OCI-LY7 (cell line): ENCODE measurements at regions not wholly inside any gene's neighbourhood (a gene's known extent, or its start where the extent isn't known, plus 50 kb on each side); places are given as distances from the start of the nearest gene placed in this dataset.

Source experiments
- BruUV-seq: library from RNA; stranded (reverse); fragments of 400-500 nt; replicated peaks from 2 replicates; lab custom pipeline; 2021; lab: Mats Ljungman, UMichigan
- CTCF ChIA-PET: fragments of 300-600 bp; sonication (Branson Sonifier 250); formaldehyde crosslinking; loops from one replicate; lab custom pipeline; 2022; ENCODE audit warnings: antibody characterized with exemption; ENCODE audit not compliant: unreplicated experiment; lab: Charles Lee
- POLR2A ChIA-PET: fragments of 300-600 bp; sonication (Branson Sonifier 250); formaldehyde crosslinking; loops from one replicate; lab custom pipeline; 2022; ENCODE audit warnings: antibody characterized with exemption; lab: Charles Lee
- DNase-seq: peaks from one replicate; pipeline ENCODE4 v3.0.0-alpha.2; 2015; ENCODE audit warnings: low spot score
- H2AFZ ChIP-seq: fragments of 200-600 bp; sonication (generic), shearing (Covaris generic); 2 replicates; pipeline ENCODE4 v1.6.1; 2014; ENCODE audit warnings: mild to moderate bottlenecking, antibody characterized with exemption, low read length, moderate library complexity
- H3K27ac ChIP-seq: fragments of 200-600 bp; sonication (generic); 2 replicates; pipeline ENCODE4 v1.5.1; 2014; ENCODE audit warnings: mixed run types, low read depth, mild to moderate bottlenecking, moderate library complexity, low read length, inconsistent platforms; ENCODE audit not compliant: poor library complexity, severe bottlenecking
- H3K36me3 ChIP-seq: fragments of 200-600 bp; sonication (generic); 2 replicates; pipeline ENCODE4 v1.6.1; 2014; ENCODE audit warnings: mild to moderate bottlenecking, antibody characterized with exemption, low read length, moderate library complexity, mixed read lengths; ENCODE audit not compliant: insufficient read depth
- H3K4me1 ChIP-seq: fragments of 200-600 bp; sonication (generic); 2 replicates; pipeline ENCODE4 v1.5.1; 2014; ENCODE audit warnings: mild to moderate bottlenecking, low read length; ENCODE audit not compliant: insufficient read depth, poor library complexity, severe bottlenecking
- H3K4me2 ChIP-seq: fragments of 200-600 bp; sonication (generic); 2 replicates; pipeline ENCODE4 v1.6.1; 2014; ENCODE audit warnings: mild to moderate bottlenecking, low read length
- H3K4me3 ChIP-seq: fragments of 200-600 bp; sonication (generic); 2 replicates; pipeline ENCODE4 v1.5.1; 2014; ENCODE audit warnings: mild to moderate bottlenecking, low read depth, low read length; ENCODE audit not compliant: poor library complexity, severe bottlenecking
- H3K79me2 ChIP-seq: fragments of 200-600 bp; sonication (generic); 2 replicates; pipeline ENCODE4 v1.6.1; 2016; ENCODE audit warnings: low read depth, mild to moderate bottlenecking, low read length, moderate library complexity, mixed read lengths; ENCODE audit not compliant: insufficient read depth
- H3K9me2 ChIP-seq: fragments of 200-600 bp; sonication (generic); 2 replicates; pipeline ENCODE4 v1.6.1; 2016; ENCODE audit warnings: mild to moderate bottlenecking, low read length, mixed read lengths; ENCODE audit not compliant: insufficient read depth
- H3K9me3 ChIP-seq: fragments of 200-600 bp; sonication (generic); 2 replicates; pipeline ENCODE4 v1.6.1; 2014; ENCODE audit warnings: mild to moderate bottlenecking, mixed run types, low read length, mixed read lengths
- H4K20me1 ChIP-seq: fragments of 200-600 bp; sonication (generic); 2 replicates; pipeline ENCODE4 v1.6.1; 2014; ENCODE audit warnings: mild to moderate bottlenecking, antibody characterized with exemption, low read length, moderate library complexity, mixed read lengths; ENCODE audit not compliant: insufficient read depth
- CTCF ChIP-seq: fragments of 200-600 bp; sonication (generic); conservative IDR thresholded peaks from 2 replicates; pipeline ENCODE4 v1.5.1; 2014; ENCODE audit warnings: mild to moderate bottlenecking, antibody characterized with exemption, low read length, moderate library complexity, mixed read lengths
- EZH2phosphoT487 ChIP-seq: fragments of 200-600 bp; sonication (generic); IDR thresholded peaks from 2 replicates; pipeline ENCODE4 v1.6.1; 2018; ENCODE audit warnings: low read depth, borderline replicate concordance, mild to moderate bottlenecking, mixed run types, antibody characterized with exemption, low read length, moderate library complexity, mixed read lengths
- intact Hi-C: fragments of 100-400 bp; cut with micrococcal nuclease; formaldehyde crosslinking; loops from one replicate; pipeline ENCODE4 v1.10.0; 2022; ENCODE audit not compliant: unreplicated experiment

GRCh38 chr13:107733276-107733675 is 482.1 kb downstream of the LIG4 start:
- ChIA-PET CTCF (no interaction called here), POLR2A (no interaction called here)
- Histone ChIP-seq H4K20me1 (no peaks in the 10 kb centered on the region), H2AFZ (no peak overlapping the region), H3K4me2 (no peak overlapping the region), H3K4me1 (no peaks in the 10 kb centered on the region), H3K4me3 (no peak overlapping the region), H3K27ac (no peak overlapping the region), H3K9me2 (no peaks in the 10 kb centered on the region), H3K79me2 (no peaks in the 10 kb centered on the region), H3K36me3 (no peaks in the 10 kb centered on the region), H3K9me3 (no peaks in the 10 kb centered on the region)
- no TSS peak for BruUV-seq
- no peak for TF ChIP-seq CTCF
- TF ChIP-seq EZH2phosphoT487, result no peak
- no peak for DNase-seq
- intact Hi-C loops, result no loop called here

- Histone ChIP-seq H3K4me2 (no peak overlapping the region), H3K4me3 (no peak overlapping the region), H3K9me2 (no peaks in the 10 kb centered on the region), H3K27ac (no peak overlapping the region), H2AFZ (no peak overlapping the region), H4K20me1 (no peaks in the 10 kb centered on the region), H3K79me2 (no peaks in the 10 kb centered on the region), H3K4me1 (no peaks in the 10 kb centered on the region), H3K36me3 (no peaks in the 10 kb centered on the region), H3K9me3 (no peaks in the 10 kb centered on the region)
- no peak for DNase-seq
- intact Hi-C loops, result no loop called here
- ChIA-PET POLR2A (no interaction called here), CTCF (no interaction called here)
- no TSS peak for BruUV-seq
- no peak for TF ChIP-seq CTCF
- no peak for TF ChIP-seq EZH2phosphoT487
Observed at GRCh38 chr13:107730813-107731212, 484.5 kb downstream of the LIG4 start.

GRCh38 chr13:107721125-107721869 is 494.0 kb downstream of the LIG4 start:
- no peaks in the 10 kb centered on the region for H3K79me2 ChIP-seq
- DNase-seq, result no peak
- CTCF ChIA-PET, result no interaction called here
- no peak overlapping the region for H3K4me3 ChIP-seq
- no peaks in the 10 kb centered on the region for H3K4me1 ChIP-seq
- H3K36me3 ChIP-seq, result no peaks in the 10 kb centered on the region
- H3K9me3 ChIP-seq, result no peaks in the 10 kb centered on the region
- intact Hi-C loops, result no loop called here
- no peak overlapping the region for H2AFZ ChIP-seq
- no peak overlapping the region for H3K27ac ChIP-seq
- H3K4me2 ChIP-seq, result no peak overlapping the region
- no peaks in the 10 kb centered on the region for H4K20me1 ChIP-seq
- TF ChIP-seq CTCF, result no peak
- TF ChIP-seq EZH2phosphoT487, result no peak
- POLR2A ChIA-PET, result no interaction called here
- no TSS peak for BruUV-seq
- no peaks in the 10 kb centered on the region for H3K9me2 ChIP-seq
